Right cardiac atrium (tissue), 5 donors: ENCODE measurements at regions not wholly inside any gene's neighbourhood (a gene's known extent, or its start where the extent isn't known, plus 50 kb on each side); places are given as distances from the start of the nearest gene placed in this dataset.

Experiments used
- ATAC-seq, 2 donors: fragments of 200-7000 bp; cut with Tn5 transposase; one replicate each; pipeline versions ENCODE4 v1.8.0 to v1.9.1; 2020; ENCODE audit warnings: moderate library complexity in 2 of 2, mild to moderate bottlenecking in 1 of 2
- DNase-seq, 3 donors: peaks; one replicate each; pipeline ENCODE4 v3.0.0-alpha.2; 2020
- H3K27ac ChIP-seq: one replicate; pipeline ENCODE4 v1.5.1; 2013; ENCODE audit warnings: mild to moderate bottlenecking, low read length, control low read depth, moderate library complexity
- H3K27me3 ChIP-seq: one replicate; pipeline ENCODE4 v1.6.1; 2013; ENCODE audit not compliant: control insufficient read depth, insufficient read depth
- H3K4me1 ChIP-seq: one replicate; pipeline ENCODE4 v1.6.1; 2013; ENCODE audit warnings: low read length; ENCODE audit not compliant: control insufficient read depth, insufficient read depth
- H3K4me3 ChIP-seq: one replicate; pipeline ENCODE4 v1.5.1; 2013; ENCODE audit warnings: low read length, control low read depth
- H3K9me3 ChIP-seq: one replicate; pipeline ENCODE4 v1.6.1; 2013; ENCODE audit warnings: low read length; ENCODE audit not compliant: control insufficient read depth
- WGBS: extraction: QIAGEN DNeasy Blood & Tissue Kit; methylation state at CpG from one replicate; pipeline ENCODE4 v1.1.7; 2013; 5-methylcytosine and 5-hydroxymethylcytosine counted together
- intact Hi-C, 4 donors: fragments of 100-400 bp; cut with DNase I; formaldehyde crosslinking; loops; one replicate each; pipeline versions ENCODE4 v1.11.0 to v1.14.0; 2022 to 2023
- donor health status: healthy with polysubstance abuse.
- donor health status: DM: no; HTN: yes; CAD: no.
- donor health status: DM: no; HTN: no; CAD: no.
- donor health status: DM: no; HTN: yes; CAD: no; lungs with severe emphysema.
- donor health status: DM: yes; HTN: yes; CAD: no.

DNA sequence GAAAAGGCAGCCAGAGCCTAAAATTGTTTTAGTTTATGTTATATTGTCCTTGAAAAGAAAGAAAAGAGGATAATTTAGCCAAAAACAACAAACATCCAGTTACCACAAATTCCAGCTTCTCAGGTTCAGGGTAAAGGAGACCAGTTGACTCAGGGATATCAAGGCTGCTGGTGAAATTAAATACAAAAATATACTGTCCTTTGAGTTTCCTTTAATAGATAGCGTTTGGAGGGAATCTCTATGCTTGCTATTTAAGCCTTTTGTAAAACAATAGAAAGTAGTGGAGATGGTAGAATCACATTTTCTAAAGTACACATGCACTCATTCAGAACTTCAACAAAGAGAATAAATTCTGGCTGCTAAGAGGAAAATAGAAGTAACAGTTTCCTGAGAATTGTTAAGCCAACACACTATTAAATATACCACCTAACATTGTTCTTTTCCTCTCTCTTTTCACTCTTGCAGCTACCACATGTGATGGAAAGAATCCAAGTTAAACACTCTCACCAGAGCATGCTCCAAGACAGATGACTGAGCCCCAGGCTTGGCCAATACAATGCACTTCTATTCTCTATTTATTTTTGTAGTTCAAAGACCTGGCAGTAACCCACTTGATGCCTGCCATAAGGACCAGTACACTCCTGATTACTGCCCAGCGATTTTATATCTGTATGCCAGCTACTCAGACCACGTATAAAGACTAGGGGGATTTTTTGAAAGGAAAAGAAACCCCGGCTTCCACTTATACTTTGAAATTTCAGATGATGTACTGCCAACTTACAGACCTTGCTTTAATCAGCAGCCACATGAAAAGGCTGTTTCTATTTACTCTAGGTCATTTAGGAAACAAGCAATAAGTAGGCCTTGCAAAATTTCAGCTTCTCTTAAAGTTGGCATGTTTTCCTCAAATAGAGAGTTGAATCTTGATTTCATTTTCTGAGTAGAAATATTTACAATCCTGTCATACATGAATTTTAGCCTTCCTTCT, 756.9 kb downstream of the FAT4 start:
- Histone ChIP-seq H3K4me3 (no peak overlapping the region), H3K27ac (no peak overlapping the region), H3K4me1 (no peaks in the 10 kb centered on the region), H3K9me3 (no peaks in the 10 kb centered on the region), H3K27me3 (no peaks in the 10 kb centered on the region)
- peak in 2 of 3 donors; percentile 22 to 47 for DNase-seq
- intact Hi-C loops, result no loop called here
- ATAC-seq, result peak; percentile 89 to 92
- 21% methylated on average over 4 of the region's 4 CpGs for WGBS

DNA sequence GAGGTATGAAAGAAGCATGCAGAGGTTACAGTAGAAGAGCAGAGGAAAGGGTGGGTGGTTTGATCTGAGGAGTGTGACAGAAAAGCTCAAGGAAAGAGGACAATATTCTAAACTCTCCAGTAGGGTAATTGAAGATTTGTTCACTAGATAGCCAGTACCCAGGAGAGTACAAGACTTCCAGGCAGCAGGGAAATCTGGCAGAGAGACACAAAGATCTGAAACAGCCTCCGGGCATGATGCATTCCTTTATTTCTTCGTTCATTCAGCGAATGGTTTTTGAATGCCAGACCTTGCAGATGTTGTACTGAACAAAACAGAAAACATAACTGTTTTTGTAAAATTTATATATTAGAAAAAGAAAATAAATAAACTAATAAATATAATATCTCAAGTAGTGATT, 766.6 kb downstream of the FAT4 start:
- Histone ChIP-seq H3K4me3 (no peak overlapping the region), H3K27ac (no peak overlapping the region), H3K4me1 (no peaks in the 10 kb centered on the region), H3K9me3 (no peaks in the 10 kb centered on the region), H3K27me3 (no peaks in the 10 kb centered on the region)
- 69% methylated on average over 3 of the region's 3 CpGs for WGBS
- intact Hi-C loops, result no loop called here
- ATAC-seq (no peak), DNase-seq (no peak)

DNA sequence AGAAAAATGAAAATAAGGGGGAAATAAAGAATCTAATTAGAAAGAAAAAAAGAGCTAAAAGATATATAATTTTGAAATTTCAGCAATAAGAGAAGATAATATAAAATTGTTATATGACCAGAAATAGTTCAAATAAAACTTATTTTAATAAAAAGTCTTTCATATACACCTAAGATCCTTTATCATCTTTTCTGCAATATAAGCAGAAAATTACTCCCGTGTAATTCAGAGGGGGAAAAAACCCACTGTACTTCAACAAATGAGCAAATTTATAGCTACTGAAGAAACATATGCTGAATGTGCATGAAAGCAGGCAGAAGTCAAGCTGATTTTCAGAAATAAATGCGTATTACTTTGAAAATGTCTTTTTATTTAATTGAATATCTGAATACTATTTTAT, 771.3 kb downstream of the FAT4 start:
- Histone ChIP-seq H3K27ac (no peak overlapping the region), H3K9me3 (no peaks in the 10 kb centered on the region), H3K27me3 (no peaks in the 10 kb centered on the region), H3K4me3 (no peak overlapping the region), H3K4me1 (no peaks in the 10 kb centered on the region)
- WGBS, result 90% methylated on average over 2 of the region's 2 CpGs
- DNase-seq, result no peak
- no peak for ATAC-seq
- intact Hi-C loops, result no loop called here

DNA sequence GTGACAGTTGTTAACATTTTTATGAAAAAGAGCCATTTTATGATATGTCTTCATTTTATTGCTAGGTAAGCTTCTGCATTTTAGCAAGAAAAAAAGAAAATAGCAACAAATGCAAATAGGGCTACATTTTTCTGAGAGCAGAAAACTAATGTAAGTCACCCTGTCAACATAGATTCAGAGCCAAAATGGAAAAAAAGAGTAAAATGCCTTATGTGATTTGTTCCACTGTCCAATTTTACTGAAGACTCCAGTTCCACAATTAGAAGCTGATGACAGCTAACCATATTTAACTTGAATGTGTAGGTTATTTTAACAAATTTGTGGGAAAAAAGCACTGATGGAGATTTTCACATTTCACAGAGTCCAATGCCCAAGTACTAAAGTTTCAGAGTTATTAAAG, 772.3 kb downstream of the FAT4 start:
- intact Hi-C loops, result no loop called here
- Histone ChIP-seq H3K9me3 (no peaks in the 10 kb centered on the region), H3K4me1 (no peaks in the 10 kb centered on the region), H3K4me3 (no peak overlapping the region), H3K27me3 (no peaks in the 10 kb centered on the region), H3K27ac (no peak overlapping the region)
- DNase-seq (no peak), ATAC-seq (no peak)

DNA sequence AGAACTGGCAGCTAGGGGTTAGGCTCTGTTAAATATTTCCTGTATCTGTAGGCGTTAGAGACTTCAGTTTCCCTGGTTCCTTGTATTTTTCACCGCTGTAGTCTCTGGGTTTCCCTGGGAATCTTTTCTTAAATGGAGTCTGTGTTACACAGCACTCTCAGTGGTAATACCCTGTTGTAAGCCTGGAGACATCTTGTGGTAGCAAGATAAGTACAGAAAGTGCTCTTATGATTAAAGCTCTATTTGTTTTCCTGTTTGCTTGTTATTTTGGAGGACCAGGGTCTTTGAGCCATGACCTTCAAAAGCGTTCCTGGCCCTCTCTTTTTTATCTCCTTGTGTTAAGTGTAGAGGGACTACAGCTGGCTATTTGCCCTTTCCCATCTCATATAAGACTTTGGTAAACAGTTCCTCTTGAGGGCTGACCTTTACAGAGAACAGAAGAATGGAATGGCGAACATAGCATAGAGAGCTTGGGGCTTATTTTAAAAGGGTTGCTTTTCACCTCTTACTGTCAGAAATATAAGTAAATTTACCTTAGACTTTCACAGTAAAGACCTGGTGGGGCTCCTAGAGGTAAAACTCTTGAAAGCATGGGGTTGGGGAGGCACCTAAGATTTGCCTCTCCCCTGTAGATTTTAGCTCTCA, 782.5 kb downstream of the FAT4 start:
- intact Hi-C loops, result no loop called here

DNA sequence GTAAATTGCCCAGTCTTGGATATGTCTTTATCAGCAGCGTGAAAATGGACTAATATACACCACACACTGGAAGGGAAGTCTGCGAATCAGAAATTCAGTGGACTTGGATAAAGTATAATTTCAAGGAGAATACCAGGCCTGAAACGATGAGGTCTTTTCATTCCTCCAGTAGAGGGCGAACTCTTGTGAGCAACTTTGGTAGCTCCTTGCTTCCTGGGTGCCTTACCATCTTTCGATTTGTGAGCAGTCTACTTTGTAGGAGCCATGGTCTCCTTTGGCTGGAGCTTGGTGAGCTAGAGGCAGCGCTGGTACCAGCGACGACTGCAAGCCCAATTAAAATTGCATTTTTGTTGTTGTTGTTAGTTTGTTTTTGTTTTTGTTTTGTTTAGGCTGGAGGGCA, 791.9 kb downstream of the FAT4 start:
- DNase-seq, result peak in 1 of 3 donors; percentile 10
- no peak for ATAC-seq
- Histone ChIP-seq H3K27me3 (no peaks in the 10 kb centered on the region), H3K9me3 (no peaks in the 10 kb centered on the region), H3K4me1 (no peaks in the 10 kb centered on the region), H3K27ac (no peak overlapping the region), H3K4me3 (no peak overlapping the region)
- 93% methylated on average over 8 of the region's 8 CpGs for WGBS
- intact Hi-C loops, result no loop called here

More for the DNA sequence above, 782.5 kb downstream of the FAT4 start:
- H3K4me1 ChIP-seq, result no peaks in the 10 kb centered on the region
- no peak overlapping the region for H3K4me3 ChIP-seq
- 71% methylated on average over 4 of the region's 4 CpGs for WGBS
- no peaks in the 10 kb centered on the region for H3K9me3 ChIP-seq
- peak in 1 of 3 donors; percentile 6 for DNase-seq
- no peak for ATAC-seq
- no peaks in the 10 kb centered on the region for H3K27me3 ChIP-seq
- H3K27ac ChIP-seq, result no peak overlapping the region

DNA sequence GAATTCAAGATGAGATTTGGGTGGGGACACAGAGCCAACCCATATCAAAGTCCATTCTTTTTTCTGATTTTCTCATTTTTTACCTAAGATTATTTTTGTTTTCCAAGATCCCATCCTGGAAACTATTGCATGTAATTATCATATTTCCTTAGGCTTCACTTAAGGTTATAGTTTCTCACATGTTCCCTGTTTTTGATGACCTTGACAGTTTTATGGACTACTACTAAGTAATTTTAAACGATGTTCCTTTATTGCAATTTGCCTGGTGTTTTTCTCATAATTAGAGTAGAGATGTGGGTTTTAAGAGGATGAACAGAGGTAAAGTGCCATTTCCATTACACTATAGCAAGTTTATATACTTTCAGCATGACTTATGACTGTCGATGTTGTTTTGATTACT, 795.1 kb downstream of the FAT4 start:
- no peak for DNase-seq
- Histone ChIP-seq H3K4me1 (no peaks in the 10 kb centered on the region), H3K4me3 (no peak overlapping the region), H3K27ac (no peak overlapping the region), H3K27me3 (no peaks in the 10 kb centered on the region), H3K9me3 (no peaks in the 10 kb centered on the region)
- ATAC-seq, result no peak
- 94% methylated on average over 2 of the region's 2 CpGs for WGBS
- intact Hi-C loops, result no loop called here

DNA sequence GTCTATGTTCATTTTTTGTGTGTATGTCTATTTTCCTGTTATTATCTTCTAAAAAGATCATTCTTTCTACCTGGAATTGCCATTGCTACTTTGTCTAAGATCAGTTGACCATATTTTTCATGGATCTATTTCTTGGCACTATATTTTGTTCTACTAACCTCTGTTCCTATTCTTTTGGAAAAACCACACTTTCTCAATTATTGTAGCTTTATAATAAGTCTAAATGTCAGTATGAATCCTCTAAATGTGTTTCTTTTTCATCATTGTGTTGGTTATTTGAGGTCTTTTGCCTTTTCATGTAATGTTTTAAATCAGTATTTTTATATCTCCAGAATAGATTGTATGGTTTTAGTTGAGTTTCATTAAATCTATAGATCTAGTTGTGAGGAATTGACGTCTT, 798.3 kb downstream of the FAT4 start:
- 84% methylated on average over 1 of the region's 1 CpG for WGBS
- Histone ChIP-seq H3K27ac (no peak overlapping the region), H3K4me1 (no peaks in the 10 kb centered on the region), H3K9me3 (no peaks in the 10 kb centered on the region), H3K4me3 (no peak overlapping the region), H3K27me3 (no peaks in the 10 kb centered on the region)
- DNase-seq (no peak), ATAC-seq (no peak)
- intact Hi-C loops, result no loop called here

DNA sequence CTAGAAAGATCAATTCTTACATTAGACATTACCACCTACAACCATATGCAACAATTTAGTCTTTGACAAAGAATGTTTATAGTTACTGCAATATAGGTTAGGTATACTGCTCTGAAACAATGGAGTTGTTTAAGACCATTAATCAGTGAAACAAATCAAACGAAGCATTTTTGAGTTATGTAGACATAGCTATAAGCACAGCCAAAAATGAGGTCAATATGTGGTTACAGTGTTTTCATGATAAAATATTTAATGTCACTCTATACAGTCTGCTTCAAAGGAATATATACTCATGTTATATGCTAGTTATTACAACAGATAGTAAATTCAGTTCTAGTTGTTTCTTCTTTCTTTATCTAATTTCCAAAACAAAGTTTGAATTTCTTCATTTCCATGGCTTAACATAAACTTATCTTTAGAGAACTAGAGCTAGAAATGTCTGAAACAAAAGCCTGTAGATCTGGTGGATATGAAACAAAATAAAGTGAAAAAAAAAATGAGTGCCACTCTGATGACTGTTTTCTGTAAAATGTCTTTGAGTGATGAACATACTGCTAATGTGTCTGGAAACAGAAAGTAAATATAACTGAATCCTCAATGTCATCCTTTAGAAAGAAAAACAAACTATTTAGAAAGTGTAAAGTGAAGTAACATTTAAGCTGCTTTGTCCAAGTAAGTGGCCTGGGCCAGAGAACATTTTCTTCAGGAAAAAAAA, 809.0 kb downstream of the FAT4 start:
- H3K4me1 ChIP-seq, result no peaks in the 10 kb centered on the region
- no peaks in the 10 kb centered on the region for H3K27me3 ChIP-seq
- no peak overlapping the region for H3K4me3 ChIP-seq
- no peak for DNase-seq
- ATAC-seq, result no peak
- H3K9me3 ChIP-seq, result no peaks in the 10 kb centered on the region
- H3K27ac ChIP-seq, result no peak overlapping the region
- intact Hi-C loops, result no loop called here
- 58% methylated on average over 1 of the region's 1 CpG for WGBS

DNA sequence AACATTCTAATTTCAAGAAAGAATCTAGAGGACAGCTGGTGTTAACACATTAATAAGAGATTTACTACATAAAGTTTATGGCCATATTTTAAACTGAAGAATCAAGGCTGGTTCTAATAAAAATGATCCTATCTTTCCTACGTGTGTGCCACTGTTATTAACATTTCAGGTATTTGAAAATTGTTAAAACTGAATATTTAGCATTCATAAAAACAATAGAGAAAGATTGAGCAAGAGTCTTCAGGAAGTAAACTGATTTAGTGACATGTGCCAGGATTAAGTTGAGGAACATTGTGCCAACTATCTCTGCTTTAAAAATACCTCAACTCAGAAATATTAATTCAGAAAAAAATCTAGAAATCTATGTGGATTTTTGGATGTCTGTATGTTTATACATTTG, 810.1 kb downstream of the FAT4 start:
- H3K27me3 ChIP-seq, result no peaks in the 10 kb centered on the region
- intact Hi-C loops, result no loop called here
- no peak for ATAC-seq
- no peaks in the 10 kb centered on the region for H3K9me3 ChIP-seq
- H3K27ac ChIP-seq, result no peak overlapping the region
- no peak overlapping the region for H3K4me3 ChIP-seq
- 37% methylated on average over 1 of the region's 1 CpG for WGBS
- H3K4me1 ChIP-seq, result no peaks in the 10 kb centered on the region
- DNase-seq, result no peak

DNA sequence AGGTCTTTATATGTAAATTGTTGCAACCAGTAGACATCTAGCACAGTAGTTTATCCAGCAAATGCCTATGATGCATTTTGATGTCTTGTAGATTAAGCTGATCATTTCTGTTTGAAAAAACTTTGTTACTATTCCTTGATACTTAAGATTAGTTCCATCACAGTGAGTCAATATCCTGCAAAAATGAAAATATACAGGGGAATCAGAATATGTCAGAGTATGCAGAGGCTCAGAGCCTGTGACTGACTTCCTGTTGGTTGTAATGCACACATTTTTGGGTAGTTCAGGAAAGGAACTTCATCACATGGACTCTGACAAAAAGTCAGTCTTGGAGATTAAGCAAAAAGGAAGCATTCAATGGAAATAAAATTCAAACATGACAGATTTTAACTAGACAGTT, 815.5 kb downstream of the FAT4 start:
- DNase-seq (no peak), ATAC-seq (no peak)

More for the DNA sequence above, 815.5 kb downstream of the FAT4 start:
- Histone ChIP-seq H3K9me3 (no peaks in the 10 kb centered on the region), H3K27ac (no peak overlapping the region), H3K4me3 (no peak overlapping the region), H3K27me3 (no peaks in the 10 kb centered on the region), H3K4me1 (no peaks in the 10 kb centered on the region)
- intact Hi-C loops, result no loop called here
